Lung (tissue), 11 donors: ENCODE measurements at regions not wholly inside any gene's neighbourhood (a gene's known extent, or its start where the extent isn't known, plus 50 kb on each side); places are given as distances from the start of the nearest gene placed in this dataset.

Experiments
- ATAC-seq: fragments of 200-7000 bp; cut with Tn5 transposase; one replicate; pipeline ENCODE4 v1.9.1; 2020; ENCODE audit warnings: moderate number of reproducible peaks; ENCODE audit not compliant: insufficient read depth, low FRiP score
- DNase-seq, 3 donors: peaks; one replicate each; pipeline ENCODE4 v3.0.0-alpha.2; 2013 to 2017
- H3K27ac ChIP-seq, 2 donors: one replicate each; pipeline ENCODE4 v1.5.1; 2013; ENCODE audit warnings: mild to moderate bottlenecking in 2 of 2, moderate library complexity in 2 of 2, control low read depth in 1 of 2, inconsistent platforms in 1 of 2, low read depth in 1 of 2, low read length in 1 of 2
- H3K27me3 ChIP-seq, 3 donors: one replicate each; pipeline ENCODE4 v1.5.1; 2013; ENCODE audit warnings: low read length in 2 of 3; ENCODE audit not compliant: control insufficient read depth in 3 of 3, insufficient read depth in 3 of 3
- H3K36me3 ChIP-seq, 4 donors: one replicate each; pipeline ENCODE4 v1.5.1; 2013; ENCODE audit warnings: low read length in 4 of 4, mild to moderate bottlenecking in 1 of 4, moderate library complexity in 1 of 4; ENCODE audit not compliant: control insufficient read depth in 4 of 4, insufficient read depth in 4 of 4
- H3K4me1 ChIP-seq, 5 donors: one replicate each; pipeline ENCODE4 v1.5.1; 2013; ENCODE audit warnings: low read length in 5 of 5, mild to moderate bottlenecking in 2 of 5, moderate library complexity in 1 of 5; ENCODE audit not compliant: control insufficient read depth in 5 of 5, insufficient read depth in 5 of 5
- H3K4me3 ChIP-seq: one replicate; pipeline ENCODE4 v1.5.1; 2013; ENCODE audit warnings: mild to moderate bottlenecking, control low read depth, moderate library complexity
- H3K9ac ChIP-seq, 2 donors: one replicate each; pipeline ENCODE4 v1.5.1; 2013; ENCODE audit warnings: low read length in 2 of 2, control low read depth in 1 of 2; ENCODE audit not compliant: insufficient read depth in 1 of 2
- H3K9me3 ChIP-seq, 4 donors: one replicate each; pipeline ENCODE4 v1.5.1; 2013; ENCODE audit warnings: low read length in 3 of 4, mild to moderate bottlenecking in 1 of 4, moderate library complexity in 1 of 4; ENCODE audit not compliant: control insufficient read depth in 4 of 4, insufficient read depth in 3 of 4
- CTCF ChIP-seq: IDR thresholded peaks from 2 replicates; pipeline ENCODE4 v1.5.1; 2012; ENCODE audit warnings: mild to moderate bottlenecking; ENCODE audit errors: control extremely low read depth, extremely low read depth
- WGBS, 2 donors: extraction: QIAGEN DNeasy Blood & Tissue Kit; methylation state at CpG; one replicate each; pipeline ENCODE4 v1.1.7; 2013; 5-methylcytosine and 5-hydroxymethylcytosine counted together
- donor health status: control.
- donor health status: control.
- donor health status: Bipolar disorder and iron deficiency.
- donor health status: healthy.
- donor health status: DM: yes; HTN: yes; CAD: no.

GRCh38 chr9:16221822-16222547, 648.5 kb downstream of the BNC2 start:
- no peak for TF ChIP-seq CTCF
- WGBS, 2 donors, result 60 to 71% methylated on average over 3 of the region's 3 CpGs
- peak in 1 of 3 donors; percentile 35 for DNase-seq
- no peak overlapping the region for H3K4me3 ChIP-seq
- H3K4me1 ChIP-seq, result peaks cover 0 to 14% (median 4%) of the 10 kb centered on the region in 5 donors
- no peaks in the 10 kb centered on the region for H3K36me3 ChIP-seq
- no peak overlapping the region for H3K27ac ChIP-seq
- H3K9ac ChIP-seq, result no peak overlapping the region
- H3K9me3 ChIP-seq, result peaks cover 0 to 3% (median 0%) of the 10 kb centered on the region in 4 donors
- no peak for ATAC-seq
- no peaks in the 10 kb centered on the region for H3K27me3 ChIP-seq

- Histone ChIP-seq H3K36me3 (no peaks in the 10 kb centered on the region), H3K9ac (no peak overlapping the region), H3K4me1 (peaks cover 0 to 14% (median 4%) of the 10 kb centered on the region in 5 donors), H3K9me3 (peaks cover 0 to 3% (median 0%) of the 10 kb centered on the region in 4 donors), H3K27me3 (no peaks in the 10 kb centered on the region), H3K4me3 (no peak overlapping the region), H3K27ac (no peak overlapping the region)
- no peak for ATAC-seq
- WGBS, 2 donors, result 88 to 93% methylated on average over 17 of the region's 17 CpGs
- no peak for DNase-seq
- TF ChIP-seq CTCF, result no peak
These were observed 647.2 kb downstream of the BNC2 start for GRCh38 chr9:16223074-16223871.

- TF ChIP-seq CTCF, result no peak
- H3K4me1 ChIP-seq, result peaks cover 0 to 6% (median 2%) of the 10 kb centered on the region in 5 donors
- DNase-seq (no peak), ATAC-seq (no peak)
- WGBS, 2 donors, result 94 to 96% methylated on average over 10 of the region's 10 CpGs
- H3K4me3 ChIP-seq, result no peak overlapping the region
- no peaks in the 10 kb centered on the region for H3K27me3 ChIP-seq
- H3K9me3 ChIP-seq, result peaks cover 0 to 15% (median 3%) of the 10 kb centered on the region in 4 donors
- H3K9ac ChIP-seq, result no peak overlapping the region
- H3K27ac ChIP-seq, result no peak overlapping the region
- no peaks in the 10 kb centered on the region for H3K36me3 ChIP-seq
These were observed 639.7 kb downstream of the BNC2 start for GRCh38 chr9:16230731-16231130.
